PC-9 (cell line): ENCODE measurements at regions not wholly inside any gene's neighbourhood (a gene's known extent, or its start where the extent isn't known, plus 50 kb on each side); places are given as distances from the start of the nearest gene placed in this dataset.

Experiments used
- BruUV-seq: library from RNA; stranded (reverse); fragments of 400-500 nt; replicated peaks from 2 replicates; lab custom pipeline; 2021; lab: Mats Ljungman, UMichigan
- CTCF ChIA-PET: fragments of 300-600 bp; sonication (Branson Sonifier 250); formaldehyde crosslinking; loops from one replicate; lab custom pipeline; 2022; ENCODE audit warnings: antibody characterized with exemption; lab: Charles Lee
- POLR2A ChIA-PET: fragments of 300-600 bp; sonication (Branson Sonifier 250); formaldehyde crosslinking; loops from one replicate; lab custom pipeline; 2022; ENCODE audit warnings: antibody characterized with exemption; ENCODE audit not compliant: unreplicated experiment; lab: Charles Lee
- DNase-seq, 2 experiments: peaks; one replicate each; pipeline versions ENCODE4 v3.0.0 to v3.0.0-alpha.2; 2015 to 2022; ENCODE audit warnings: mixed read lengths in 1 of 2
- H2AFZ ChIP-seq: fragments of 200-600 bp; sonication (generic); 2 replicates; pipeline ENCODE4 v1.8.1; 2017; ENCODE audit warnings: antibody characterized with exemption
- H3F3A ChIP-seq: fragments of 200-600 bp; sonication (generic); 2 replicates; pipeline ENCODE4 v1.8.1; 2017; ENCODE audit warnings: antibody characterized with exemption, mild to moderate bottlenecking, low read depth; ENCODE audit not compliant: insufficient read depth
- H3K27ac ChIP-seq: fragments of 200-600 bp; sonication (generic); 2 replicates; pipeline ENCODE4 v1.6.1; 2016; ENCODE audit warnings: mixed run types
- H3K27me3 ChIP-seq: fragments of 200-600 bp; sonication (generic); 2 replicates; pipeline ENCODE4 v1.6.1; 2016; ENCODE audit warnings: low read depth, mixed run types; ENCODE audit not compliant: insufficient read depth
- H3K36me3 ChIP-seq: fragments of 200-600 bp; sonication (generic); 2 replicates; pipeline ENCODE4 v1.6.1; 2016; ENCODE audit warnings: low read depth, mixed run types
- H3K4me1 ChIP-seq: fragments of 200-600 bp; sonication (generic); replicated peaks from 2 replicates; pipeline ENCODE4 v1.6.1; 2016; ENCODE audit warnings: mixed run types; ENCODE audit not compliant: insufficient read depth
- H3K4me2 ChIP-seq: fragments of 200-600 bp; sonication (generic); 2 replicates; pipeline ENCODE4 v1.6.1; 2017; ENCODE audit warnings: mixed run types
- H3K4me3 ChIP-seq: fragments of 200-600 bp; sonication (generic); 2 replicates; pipeline ENCODE4 v1.6.1; 2016; ENCODE audit warnings: mixed run types
- H3K79me2 ChIP-seq: fragments of 200-600 bp; sonication (generic); 2 replicates; pipeline ENCODE4 v1.6.1; 2017; ENCODE audit warnings: low read depth, mixed run types
- H3K9me2 ChIP-seq: fragments of 200-600 bp; sonication (generic); 2 replicates; pipeline ENCODE4 v1.8.1; 2017; ENCODE audit warnings: mild to moderate bottlenecking; ENCODE audit not compliant: insufficient read depth
- H3K9me3 ChIP-seq: fragments of 200-600 bp; sonication (generic); 2 replicates; pipeline ENCODE4 v1.8.1; 2016; ENCODE audit warnings: low read depth; ENCODE audit not compliant: insufficient read depth
- H4K20me1 ChIP-seq: fragments of 200-600 bp; sonication (generic); 2 replicates; pipeline ENCODE4 v1.8.1; 2017; ENCODE audit not compliant: insufficient read depth
- CTCF ChIP-seq: fragments of 200-600 bp; sonication (generic); conservative IDR thresholded peaks from 2 replicates; pipeline ENCODE4 v1.6.1; 2017; ENCODE audit warnings: mixed run types, antibody characterized with exemption, mild to moderate bottlenecking, moderate library complexity
- EZH2 ChIP-seq: fragments of 200-600 bp; sonication (generic); IDR thresholded peaks from 2 replicates; pipeline ENCODE4 v1.8.0; 2017; ENCODE audit warnings: antibody characterized with exemption, low read depth
- intact Hi-C: fragments of 100-400 bp; cut with micrococcal nuclease; formaldehyde crosslinking; loops from one replicate; pipeline ENCODE4 v1.10.0; 2022; ENCODE audit not compliant: unreplicated experiment

GRCh38 chr13:83681547-83681946 lies 200.7 kb downstream of the SLITRK1 start:
- no peak for TF ChIP-seq EZH2
- no peak for TF ChIP-seq CTCF
- Histone ChIP-seq H3K4me1 (no peaks in the 10 kb centered on the region), H3F3A (no peaks in the 10 kb centered on the region), H3K27me3 (no peaks in the 10 kb centered on the region), H3K4me2 (no peak overlapping the region), H3K36me3 (no peaks in the 10 kb centered on the region), H3K4me3 (no peak overlapping the region), H4K20me1 (no peaks in the 10 kb centered on the region), H2AFZ (no peak overlapping the region), H3K27ac (no peak overlapping the region), H3K79me2 (no peaks in the 10 kb centered on the region), H3K9me3 (no peaks in the 10 kb centered on the region), H3K9me2 (0 out of 2 replicates have a peak, but pooled peaks cover 3% of the 10 kb centered on the region)
- intact Hi-C loops: no loop called here
- no peak for DNase-seq
- ChIA-PET CTCF (no interaction called here), POLR2A (no interaction called here)
- BruUV-seq: no TSS peak

- H3K4me3 ChIP-seq: no peak overlapping the region
- ChIA-PET CTCF (no interaction called here), POLR2A (no interaction called here)
- H3K4me1 ChIP-seq: no peaks in the 10 kb centered on the region
- no peaks in the 10 kb centered on the region for H3K9me2 ChIP-seq
- TF ChIP-seq CTCF (no peak), EZH2 (no peak)
- BruUV-seq: no TSS peak
- H3K36me3 ChIP-seq: no peaks in the 10 kb centered on the region
- no peak overlapping the region for H3K27ac ChIP-seq
- H3K9me3 ChIP-seq: no peaks in the 10 kb centered on the region
- H3K27me3 ChIP-seq: no peaks in the 10 kb centered on the region
- no peaks in the 10 kb centered on the region for H4K20me1 ChIP-seq
- DNase-seq: no peak
- H3K4me2 ChIP-seq: no peak overlapping the region
- intact Hi-C loops: no loop called here
- H3F3A ChIP-seq: no peaks in the 10 kb centered on the region
- no peaks in the 10 kb centered on the region for H3K79me2 ChIP-seq
- H2AFZ ChIP-seq: no peak overlapping the region
These were observed 204.3 kb downstream of the SLITRK1 start for GRCh38 chr13:83677985-83678384.

GRCh38 chr13:83672612-83673011 lies 209.7 kb downstream of the SLITRK1 start:
- no peak for DNase-seq
- intact Hi-C loops: no loop called here
- H3K27ac ChIP-seq: no peak overlapping the region
- no peaks in the 10 kb centered on the region for H4K20me1 ChIP-seq
- no peak for TF ChIP-seq CTCF
- TF ChIP-seq EZH2: no peak
- H3K36me3 ChIP-seq: no peaks in the 10 kb centered on the region
- no peaks in the 10 kb centered on the region for H3K9me3 ChIP-seq
- POLR2A ChIA-PET: no interaction called here
- H3K27me3 ChIP-seq: no peaks in the 10 kb centered on the region
- H3K4me1 ChIP-seq: no peaks in the 10 kb centered on the region
- no peaks in the 10 kb centered on the region for H3K79me2 ChIP-seq
- BruUV-seq: no TSS peak
- H3K4me3 ChIP-seq: no peak overlapping the region
- no peak overlapping the region for H2AFZ ChIP-seq
- no peak overlapping the region for H3K4me2 ChIP-seq
- H3F3A ChIP-seq: no peaks in the 10 kb centered on the region
- H3K9me2 ChIP-seq: no peaks in the 10 kb centered on the region
- CTCF ChIA-PET: no interaction called here
